ENCODE measurements at regions not wholly inside any gene's neighbourhood (a gene's known extent, or its start where the extent isn't known, plus 50 kb on each side); places are given as distances from the start of the nearest gene placed in this dataset.

DNA sequence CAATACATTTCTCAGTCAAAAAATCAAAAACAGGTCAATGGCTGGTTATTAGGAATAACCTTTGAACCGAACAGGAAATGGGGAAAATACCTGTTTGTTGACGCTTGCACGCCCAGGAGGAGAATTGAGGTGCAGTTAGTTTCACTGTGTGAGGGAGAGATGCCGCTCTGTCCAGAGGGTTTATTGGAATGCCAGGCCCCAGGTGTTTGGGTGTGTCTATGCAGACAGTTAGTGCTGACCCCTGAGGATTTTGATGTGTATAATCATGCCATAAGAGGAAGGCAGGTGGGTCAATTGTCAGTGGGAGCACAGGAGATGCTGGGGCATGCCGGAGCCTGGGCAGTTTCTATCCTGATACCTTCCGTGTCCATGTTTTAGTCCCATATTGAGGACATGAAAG, 100.8 kb upstream of the DIO3 start:
- TF ChIP-seq, protein P1, sequence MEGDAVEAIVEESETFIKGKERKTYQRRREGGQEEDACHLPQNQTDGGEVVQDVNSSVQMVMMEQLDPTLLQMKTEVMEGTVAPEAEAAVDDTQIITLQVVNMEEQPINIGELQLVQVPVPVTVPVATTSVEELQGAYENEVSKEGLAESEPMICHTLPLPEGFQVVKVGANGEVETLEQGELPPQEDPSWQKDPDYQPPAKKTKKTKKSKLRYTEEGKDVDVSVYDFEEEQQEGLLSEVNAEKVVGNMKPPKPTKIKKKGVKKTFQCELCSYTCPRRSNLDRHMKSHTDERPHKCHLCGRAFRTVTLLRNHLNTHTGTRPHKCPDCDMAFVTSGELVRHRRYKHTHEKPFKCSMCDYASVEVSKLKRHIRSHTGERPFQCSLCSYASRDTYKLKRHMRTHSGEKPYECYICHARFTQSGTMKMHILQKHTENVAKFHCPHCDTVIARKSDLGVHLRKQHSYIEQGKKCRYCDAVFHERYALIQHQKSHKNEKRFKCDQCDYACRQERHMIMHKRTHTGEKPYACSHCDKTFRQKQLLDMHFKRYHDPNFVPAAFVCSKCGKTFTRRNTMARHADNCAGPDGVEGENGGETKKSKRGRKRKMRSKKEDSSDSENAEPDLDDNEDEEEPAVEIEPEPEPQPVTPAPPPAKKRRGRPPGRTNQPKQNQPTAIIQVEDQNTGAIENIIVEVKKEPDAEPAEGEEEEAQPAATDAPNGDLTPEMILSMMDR (IDR thresholded peaks at IDR 0.05; ENCODE audit: low read depth, low read length), result no peak

DNA sequence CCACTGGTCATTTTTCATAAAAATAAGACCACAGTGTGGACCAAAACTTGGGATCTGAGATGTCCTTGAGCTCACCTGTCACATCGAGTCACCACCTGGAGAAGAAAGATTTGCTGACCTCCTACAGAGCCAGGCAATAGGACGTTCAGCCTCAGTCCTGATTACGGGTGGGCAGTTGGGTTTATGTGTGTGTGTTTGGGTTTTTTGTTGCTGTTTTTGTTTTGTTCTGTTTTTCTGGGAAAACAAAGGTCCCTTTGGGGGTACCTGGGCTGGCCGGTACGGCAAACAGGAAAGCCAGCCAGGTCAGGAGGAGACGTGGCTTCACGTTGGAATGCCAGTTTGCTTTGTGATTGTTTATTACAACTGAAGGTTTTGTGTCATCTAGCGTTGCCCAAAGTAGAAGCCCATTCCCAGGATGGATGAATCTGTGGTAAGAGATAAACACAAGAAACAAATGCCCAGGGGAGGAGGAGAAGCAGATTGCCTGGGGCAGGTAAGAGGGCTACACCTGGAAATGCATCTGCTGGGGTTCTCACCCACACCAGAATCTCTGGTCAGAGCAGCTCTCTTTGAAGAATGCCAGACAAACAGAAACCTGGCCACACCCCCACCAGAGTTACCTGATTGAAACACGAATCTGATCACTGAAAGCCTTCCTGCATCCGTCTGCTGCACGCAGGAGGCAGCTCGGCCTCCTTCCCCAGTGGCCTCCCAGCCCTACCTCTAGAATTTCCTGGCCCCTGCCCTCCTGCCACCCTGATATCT, 100.1 kb upstream of the DIO3 start:
- Histone ChIP-seq H3K9me3 (no peaks in the 10 kb centered on the region), H3K36me3 (no peaks in the 10 kb centered on the region), H3K4me1 (no peaks in the 10 kb centered on the region), H3K27me3 (peaks cover 17% of the 10 kb centered on the region), H3K4me3 (ENCODE audit: low read depth, low read length) (no peak overlapping the region)
- no peak for DNase-seq
- TF ChIP-seq, protein P1 (IDR thresholded peaks at IDR 0.05; ENCODE audit: low read depth, low read length), result no peak

More for the DNA sequence above, 100.8 kb upstream of the DIO3 start:
- no peak for DNase-seq
- H3K27me3 ChIP-seq, result peaks cover 17% of the 10 kb centered on the region
- no peaks in the 10 kb centered on the region for H3K9me3 ChIP-seq
- H3K4me1 ChIP-seq, result no peaks in the 10 kb centered on the region
- no peak overlapping the region for H3K4me3 ChIP-seq (ENCODE audit: low read depth, low read length)
- H3K36me3 ChIP-seq, result no peaks in the 10 kb centered on the region

DNA sequence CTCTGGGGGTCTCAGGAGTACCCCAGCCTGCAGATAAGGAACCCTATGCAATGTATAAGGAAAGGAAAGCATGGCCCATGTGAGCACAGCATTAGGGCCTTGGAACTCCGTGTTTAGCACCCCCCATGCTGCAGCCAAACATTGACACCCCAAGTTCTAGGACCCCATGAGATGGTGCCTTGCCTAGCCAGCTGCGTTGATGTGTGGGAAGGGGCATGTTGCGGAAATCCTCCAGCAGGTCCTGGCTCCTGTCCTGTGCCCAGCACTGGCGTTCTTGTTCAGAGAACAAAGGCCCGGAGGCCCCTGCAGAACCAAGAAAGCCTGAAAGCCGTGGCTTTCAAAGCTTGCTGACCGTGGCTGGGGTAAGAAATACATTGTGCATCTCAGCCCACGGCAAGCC, 99.4 kb upstream of the DIO3 start:
- H3K36me3 ChIP-seq, result no peaks in the 10 kb centered on the region
- H3K4me3 ChIP-seq (ENCODE audit: low read depth, low read length), result no peak overlapping the region
- no peaks in the 10 kb centered on the region for H3K4me1 ChIP-seq
- no peaks in the 10 kb centered on the region for H3K9me3 ChIP-seq
- TF ChIP-seq, protein P1 (IDR thresholded peaks at IDR 0.05; ENCODE audit: low read depth, low read length), result no peak
- H3K27me3 ChIP-seq, result peaks cover 17% of the 10 kb centered on the region
- no peak for DNase-seq

DNA sequence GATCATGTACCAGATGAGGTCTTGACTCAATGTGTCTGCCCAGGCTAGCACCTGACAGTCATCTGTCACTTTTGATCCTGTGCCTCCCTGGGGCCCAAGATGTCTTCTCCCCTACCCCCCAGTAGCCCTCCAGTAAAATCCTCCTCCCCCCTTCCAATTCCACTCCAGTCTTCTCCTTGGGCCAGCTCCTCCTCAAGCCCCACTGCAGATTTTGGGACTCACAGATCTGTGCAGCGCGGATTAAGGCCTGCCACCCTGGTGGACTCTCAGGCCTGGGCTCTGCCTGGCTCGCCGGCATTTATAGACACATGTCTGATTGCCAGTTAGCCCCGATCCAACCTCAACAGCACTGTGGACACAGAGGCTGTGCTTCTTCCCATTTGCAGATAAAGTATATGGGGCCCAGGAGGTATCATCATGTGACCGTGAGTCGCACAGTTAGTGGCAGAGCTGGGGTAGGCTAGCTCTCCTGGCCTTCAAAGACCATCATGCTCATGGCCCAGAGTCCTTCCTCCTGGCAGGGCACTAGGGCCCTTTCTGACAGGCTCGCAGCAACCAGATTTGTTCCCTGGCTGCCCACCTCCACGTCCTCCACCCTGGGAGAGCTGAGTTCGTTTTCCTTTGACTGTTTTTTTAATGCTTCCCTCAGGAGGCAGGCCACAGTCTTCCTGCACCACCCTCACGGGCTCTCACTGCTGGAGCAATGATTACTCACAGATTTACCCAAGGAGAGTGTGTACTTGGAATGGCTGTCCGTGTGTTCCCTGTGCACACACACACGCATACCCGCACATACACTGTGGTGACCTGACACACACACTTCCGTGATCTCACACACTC, 98.3 kb upstream of the DIO3 start:
- Histone ChIP-seq H3K9me3 (no peaks in the 10 kb centered on the region), H3K27me3 (peaks cover 17% of the 10 kb centered on the region), H3K36me3 (no peaks in the 10 kb centered on the region), H3K4me3 (ENCODE audit: low read depth, low read length) (no peak overlapping the region), H3K4me1 (no peaks in the 10 kb centered on the region)
- DNase-seq, result no peak
- TF ChIP-seq, protein P1 (IDR thresholded peaks at IDR 0.05; ENCODE audit: low read depth, low read length), result no peak

DNA sequence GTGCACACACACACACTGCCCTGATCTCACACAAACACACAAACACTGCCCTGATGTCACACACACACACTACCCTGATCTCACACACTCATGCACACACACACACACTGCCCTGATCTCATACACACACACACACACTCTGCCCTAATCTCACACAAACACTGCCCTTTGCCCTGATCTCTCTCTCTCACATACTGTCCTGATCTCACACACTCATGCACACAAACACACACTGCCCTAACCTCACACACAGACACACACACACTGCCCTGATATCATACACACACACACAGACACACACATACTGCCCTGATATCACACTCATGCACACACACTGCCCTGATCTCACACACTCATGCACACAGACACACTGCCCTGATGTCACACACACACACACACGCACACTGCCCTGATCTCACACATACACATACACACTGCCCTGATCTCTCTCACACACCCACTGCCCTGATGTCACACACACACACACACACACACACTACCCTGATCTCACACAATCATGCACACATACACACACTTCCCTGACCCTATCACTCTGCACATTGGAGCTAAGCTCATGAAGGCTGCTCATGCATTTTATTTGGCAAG, 97.6 kb upstream of the DIO3 start:
- H3K27me3 ChIP-seq, result peaks cover 14% of the 10 kb centered on the region
- TF ChIP-seq, protein P1 (IDR thresholded peaks at IDR 0.05; ENCODE audit: low read depth, low read length), result no peak

More for the DNA sequence above, 97.6 kb upstream of the DIO3 start:
- H3K4me1 ChIP-seq, result no peaks in the 10 kb centered on the region
- DNase-seq, result no peak
- no peaks in the 10 kb centered on the region for H3K9me3 ChIP-seq
- no peak overlapping the region for H3K4me3 ChIP-seq (ENCODE audit: low read depth, low read length)
- H3K36me3 ChIP-seq, result no peaks in the 10 kb centered on the region

Measured in BE2C (cell line).